ENCODE measurements at regions not wholly inside any gene's neighbourhood (a gene's known extent, or its start where the extent isn't known, plus 50 kb on each side); places are given as distances from the start of the nearest gene placed in this dataset.
"Not testable (repeated sequence)": the region's sequence is repeated elsewhere in the genome, so short reads cannot be mapped to it uniquely, and the experiment has no call there.

GRCh38 chr6:133758815-133759335 is 130.0 kb upstream of the TCF21 start:
- no peak for DNase-seq

- DNase-seq = no peak
Measured at GRCh38 chr6:133759524-133759923, 129.4 kb upstream of the TCF21 start.

- no peak for DNase-seq
Measured at GRCh38 chr6:133761706-133762105, 127.2 kb upstream of the TCF21 start.

- no peak for DNase-seq
Measured at GRCh38 chr6:133764008-133764753, 124.7 kb upstream of the TCF21 start.

GRCh38 chr6:133764754-133765208 is 124.1 kb upstream of the TCF21 start:
- DNase-seq = no peak

- DNase-seq = no peak
Measured at GRCh38 chr6:133767357-133767970, 121.4 kb upstream of the TCF21 start.

- DNase-seq = no peak
Measured at GRCh38 chr6:133768656-133769295, 120.1 kb upstream of the TCF21 start.

GRCh38 chr6:133769463-133769862 is 119.5 kb upstream of the TCF21 start:
- DNase-seq = no peak

- no peak for DNase-seq
Measured at GRCh38 chr6:133772567-133772966, 116.3 kb upstream of the TCF21 start.

- no peak for DNase-seq
Measured at GRCh38 chr6:133773776-133774175, 115.1 kb upstream of the TCF21 start.

- DNase-seq = no peak
Measured at GRCh38 chr6:133774356-133774755, 114.6 kb upstream of the TCF21 start.

GRCh38 chr6:133778414-133779130 is 110.3 kb upstream of the TCF21 start:
- DNase-seq = no peak

GRCh38 chr6:133779916-133780695 is 108.8 kb upstream of the TCF21 start:
- no peak for DNase-seq

GRCh38 chr6:133786016-133786415 is 102.9 kb upstream of the TCF21 start:
- DNase-seq = no peak

- no peak for DNase-seq
Measured at GRCh38 chr6:133787122-133787521, 101.8 kb upstream of the TCF21 start.

- DNase-seq = no peak
Measured at GRCh38 chr6:133787859-133788505, 100.9 kb upstream of the TCF21 start.

GRCh38 chr6:133788556-133788955 is 100.4 kb upstream of the TCF21 start:
- DNase-seq = no peak

- not testable (repeated sequence) for DNase-seq
Measured at GRCh38 chr6:133789449-133789848, 99.5 kb upstream of the TCF21 start.

GRCh38 chr6:133790756-133791155 is 98.2 kb upstream of the TCF21 start:
- not testable (repeated sequence) for DNase-seq

- not testable (repeated sequence) for DNase-seq
Measured at GRCh38 chr6:133795051-133795450, 93.9 kb upstream of the TCF21 start.

- no peak for DNase-seq
Measured at GRCh38 chr6:133796235-133796634, 92.7 kb upstream of the TCF21 start.

GRCh38 chr6:133799043-133799442 is 89.9 kb upstream of the TCF21 start:
- no peak for DNase-seq

Data from NCI-H1694 treated with DMSO at 0.1 percent for 48 hours (cell line).